ENCODE measurements at regions not wholly inside any gene's neighbourhood (a gene's known extent, or its start where the extent isn't known, plus 50 kb on each side); places are given as distances from the start of the nearest gene placed in this dataset.

DNA sequence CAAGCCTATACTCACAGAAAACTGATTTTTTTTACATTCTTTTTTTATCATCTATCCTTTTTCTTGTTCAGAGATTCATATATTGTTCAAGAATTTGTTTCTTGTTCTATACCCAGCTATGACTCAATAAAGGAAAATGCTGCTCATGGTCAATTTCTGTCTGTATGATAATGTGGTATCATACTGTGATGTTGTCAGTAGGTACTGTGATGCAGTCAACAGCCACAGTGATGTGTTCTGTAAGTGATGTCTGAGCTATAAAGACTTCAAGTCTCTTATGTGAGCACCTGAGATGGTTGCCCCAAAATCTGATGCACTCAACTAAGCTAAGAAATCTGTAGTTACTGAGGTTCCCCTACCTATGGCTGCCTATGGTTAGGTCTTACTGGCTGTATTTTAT lies 294.2 kb upstream of the GRIN3A start:
- ChIA-PET CTCF (no interaction called here), POLR2A (interaction anchor here (0.6 kb wide), 1 partner anchor 184 kb away, joined by 10 read pairs; no protein-coding TSS in a partner anchor)
- Mint-ChIP-seq H3K36me3 (ENCODE audit: low read depth) (no peaks in the 10 kb centered on the region), H3K4me1 (no peaks in the 10 kb centered on the region), H3K27ac (no peak overlapping the region), H3K4me3 (no peak overlapping the region), H3K27me3 (no peaks in the 10 kb centered on the region), H3K9me3 (ENCODE audit: low read depth) (no peaks in the 10 kb centered on the region)
- DNase-seq (no peak), ATAC-seq (no peak)
- intact Hi-C loops (cut with DNase I, micrococcal nuclease): no loop called here

DNA sequence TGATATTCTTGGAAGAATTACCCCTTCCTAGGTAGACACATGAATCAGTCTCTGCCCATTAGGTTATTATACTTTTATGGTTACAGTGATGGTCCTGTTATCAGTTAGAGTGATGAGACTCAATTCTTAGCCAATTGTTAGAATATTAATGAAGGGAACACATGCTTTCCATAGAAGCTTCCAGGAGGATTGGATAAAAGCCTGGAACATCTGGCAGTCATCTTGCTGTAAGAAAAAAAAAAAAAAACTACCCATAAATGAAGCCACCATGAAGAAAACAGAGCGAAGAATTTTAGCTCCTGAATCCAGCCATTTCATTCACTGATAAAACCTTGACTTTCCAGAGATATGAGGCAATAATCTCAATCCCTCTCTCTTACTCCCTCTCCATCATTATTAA lies 262.5 kb upstream of the GRIN3A start:
- no peaks in the 10 kb centered on the region for H3K36me3 Mint-ChIP-seq (ENCODE audit: low read depth)
- ATAC-seq (no peak), DNase-seq (no peak)
- no peak overlapping the region for H3K27ac Mint-ChIP-seq
- intact Hi-C loops (cut with DNase I, micrococcal nuclease): no loop called here
- CTCF ChIA-PET: interaction anchor here (0.7 kb wide), 1 partner anchor 150 kb away, joined by 3 read pairs; no protein-coding TSS in a partner anchor
- no peak overlapping the region for H3K4me3 Mint-ChIP-seq
- POLR2A ChIA-PET: no interaction called here
- H3K9me3 Mint-ChIP-seq (ENCODE audit: low read depth): no peaks in the 10 kb centered on the region
- H3K4me1 Mint-ChIP-seq: no peaks in the 10 kb centered on the region
- no peaks in the 10 kb centered on the region for H3K27me3 Mint-ChIP-seq

DNA sequence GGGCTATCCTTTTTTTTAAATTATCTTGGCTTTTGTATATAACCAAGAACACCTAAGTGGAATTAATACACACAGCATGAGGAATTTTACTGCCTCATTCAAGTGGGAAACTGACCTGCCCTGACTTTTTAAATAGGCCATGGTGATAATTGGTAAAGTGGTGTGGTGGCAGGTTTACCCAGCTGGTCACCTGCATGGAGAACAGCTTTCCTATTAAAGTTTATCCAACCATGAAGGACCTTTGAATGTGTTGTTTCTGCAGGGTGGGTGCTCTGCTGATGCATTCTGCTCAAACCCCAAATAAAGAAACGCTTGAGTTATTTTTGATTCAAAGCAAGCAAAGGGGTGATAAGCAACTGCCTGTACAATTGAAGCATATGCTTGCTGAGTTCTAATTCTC lies 261.0 kb upstream of the GRIN3A start:
- DNase-seq (no peak), ATAC-seq (no peak)
- intact Hi-C loops (cut with DNase I, micrococcal nuclease): no loop called here
- no peak overlapping the region for H3K27ac Mint-ChIP-seq
- no peak overlapping the region for H3K4me3 Mint-ChIP-seq
- no peaks in the 10 kb centered on the region for H3K9me3 Mint-ChIP-seq (ENCODE audit: low read depth)
- no peaks in the 10 kb centered on the region for H3K27me3 Mint-ChIP-seq
- POLR2A ChIA-PET: no interaction called here
- no peaks in the 10 kb centered on the region for H3K36me3 Mint-ChIP-seq (ENCODE audit: low read depth)
- CTCF ChIA-PET: no interaction called here
- no peaks in the 10 kb centered on the region for H3K4me1 Mint-ChIP-seq

DNA sequence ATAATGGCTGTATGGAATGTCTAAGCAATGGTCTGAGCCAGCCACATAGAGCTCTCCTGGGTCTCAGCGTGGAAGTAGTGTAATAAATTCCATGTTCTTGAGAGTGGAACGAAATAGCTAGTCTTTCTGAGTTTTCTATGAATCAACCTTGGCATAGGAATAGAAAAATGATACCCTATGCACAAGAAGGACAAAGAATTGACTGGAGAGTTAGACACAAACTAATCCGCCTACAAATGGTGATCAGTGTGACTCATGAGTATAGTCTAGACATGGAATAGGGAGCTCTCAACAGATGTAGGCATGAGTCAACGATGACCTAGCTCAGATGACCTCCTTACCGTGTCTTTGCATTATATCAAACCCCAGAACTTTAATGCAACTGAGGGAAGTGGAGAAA lies 256.8 kb upstream of the GRIN3A start:
- ATAC-seq (no peak), DNase-seq (no peak)
- ChIA-PET CTCF (no interaction called here), POLR2A (no interaction called here)
- H3K27me3 Mint-ChIP-seq: no peaks in the 10 kb centered on the region
- H3K9me3 Mint-ChIP-seq (ENCODE audit: low read depth): no peaks in the 10 kb centered on the region
- no peak overlapping the region for H3K4me3 Mint-ChIP-seq
- no peaks in the 10 kb centered on the region for H3K4me1 Mint-ChIP-seq
- no peak overlapping the region for H3K27ac Mint-ChIP-seq
- H3K36me3 Mint-ChIP-seq (ENCODE audit: low read depth): no peaks in the 10 kb centered on the region
- intact Hi-C loops (cut with DNase I, micrococcal nuclease): no loop called here

DNA sequence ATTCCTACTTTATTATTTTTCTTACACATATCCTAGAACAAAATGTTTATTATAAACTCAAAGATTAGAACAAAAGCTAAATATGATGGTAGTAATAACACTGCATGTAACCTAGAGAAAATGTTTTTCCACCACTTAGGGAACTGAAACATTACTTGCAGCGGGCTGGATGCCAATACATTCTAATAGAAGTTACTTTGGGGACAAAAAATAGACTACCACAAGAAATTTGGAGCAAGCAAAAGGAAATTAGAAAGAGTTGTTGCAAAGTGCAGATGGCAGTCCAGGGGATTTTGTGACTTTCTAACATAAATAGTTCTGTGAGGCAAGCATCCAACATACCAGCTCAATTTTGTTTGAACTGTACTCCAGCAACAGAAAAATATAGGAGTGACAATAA lies 255.3 kb upstream of the GRIN3A start:
- ATAC-seq (no peak), DNase-seq (no peak)
- Mint-ChIP-seq H3K27me3 (no peaks in the 10 kb centered on the region), H3K36me3 (ENCODE audit: low read depth) (no peaks in the 10 kb centered on the region), H3K4me1 (no peaks in the 10 kb centered on the region), H3K27ac (no peak overlapping the region), H3K9me3 (ENCODE audit: low read depth) (no peaks in the 10 kb centered on the region), H3K4me3 (no peak overlapping the region)
- intact Hi-C loops (cut with DNase I, micrococcal nuclease): no loop called here
- CTCF ChIA-PET: interaction anchor here (1.1 kb wide), 1 partner anchor 16 kb away, joined by 5 read pairs; no protein-coding TSS in a partner anchor
- POLR2A ChIA-PET: no interaction called here

DNA sequence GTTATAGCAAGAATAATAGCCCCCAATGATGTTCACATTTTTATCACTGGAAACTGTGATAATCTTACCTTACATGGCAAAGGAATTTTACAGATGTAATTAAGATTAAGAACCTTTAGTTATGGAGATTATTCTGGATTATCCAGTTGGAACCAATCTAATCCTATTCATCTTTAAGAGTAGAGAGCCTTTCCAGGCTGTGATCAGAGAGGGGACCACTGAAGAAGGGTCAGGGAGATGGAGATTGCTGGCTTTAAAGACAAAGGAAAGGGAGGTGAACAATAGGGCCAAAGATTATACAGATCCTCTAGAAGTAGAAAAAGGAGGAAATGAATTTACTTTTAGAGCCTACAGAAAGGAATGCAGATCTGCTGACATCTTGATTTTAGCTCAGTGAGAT lies 253.5 kb upstream of the GRIN3A start:
- Mint-ChIP-seq H3K9me3 (ENCODE audit: low read depth) (no peaks in the 10 kb centered on the region), H3K4me3 (no peak overlapping the region), H3K27me3 (no peaks in the 10 kb centered on the region), H3K36me3 (ENCODE audit: low read depth) (no peaks in the 10 kb centered on the region), H3K27ac (no peak overlapping the region), H3K4me1 (no peaks in the 10 kb centered on the region)
- ChIA-PET CTCF (no interaction called here), POLR2A (no interaction called here)
- ATAC-seq (no peak), DNase-seq (no peak)
- intact Hi-C loops (cut with DNase I, micrococcal nuclease): no loop called here

DNA sequence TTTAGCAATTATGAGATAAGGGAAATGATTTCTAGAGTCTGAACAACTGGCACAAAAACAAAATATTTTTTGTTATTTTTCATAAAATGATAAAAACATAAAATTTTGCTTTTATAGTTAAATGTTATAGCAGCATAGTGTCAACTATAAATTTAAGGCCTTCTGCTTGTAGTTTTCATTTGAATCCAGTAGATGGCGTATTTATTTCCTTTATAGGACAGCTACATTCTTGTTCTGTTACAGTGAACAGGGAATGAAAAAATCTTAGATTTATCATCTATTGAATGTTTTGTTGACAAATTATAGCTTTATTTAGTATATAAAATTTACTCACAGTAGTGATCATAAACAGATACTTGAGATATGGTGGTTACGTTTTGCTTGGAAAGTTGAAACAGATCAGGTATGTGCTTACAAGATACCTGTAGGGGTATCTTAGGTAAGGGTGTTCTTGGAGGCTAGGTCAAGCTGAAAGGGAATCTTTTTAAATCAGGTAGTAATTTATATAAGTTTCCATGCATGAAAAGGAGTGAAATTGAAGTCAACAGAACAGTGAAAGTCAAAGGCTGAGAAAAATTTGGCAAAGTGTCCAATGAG lies 239.3 kb upstream of the GRIN3A start:
- no peak overlapping the region for H3K4me3 Mint-ChIP-seq
- H3K4me1 Mint-ChIP-seq: no peaks in the 10 kb centered on the region
- no peaks in the 10 kb centered on the region for H3K9me3 Mint-ChIP-seq (ENCODE audit: low read depth)
- DNase-seq (no peak), ATAC-seq (no peak)
- ChIA-PET CTCF (interaction anchor here (1.0 to 1.2 kb wide), 4 partner anchors 11 to 75 kb away, joined by 3 to 5 read pairs (median 4); no protein-coding TSS in a partner anchor), POLR2A (interaction anchor here (0.7 kb wide), 1 partner anchor 806 kb away, joined by 4 read pairs; no protein-coding TSS in a partner anchor)
- no peaks in the 10 kb centered on the region for H3K27me3 Mint-ChIP-seq
- H3K27ac Mint-ChIP-seq: no peak overlapping the region
- intact Hi-C loops (cut with DNase I, micrococcal nuclease): loop anchor here in 1 of 2 experiments (5.0 kb wide), 1 partner anchor 375 kb away; no protein-coding TSS in a partner anchor
- no peaks in the 10 kb centered on the region for H3K36me3 Mint-ChIP-seq (ENCODE audit: low read depth)

DNA sequence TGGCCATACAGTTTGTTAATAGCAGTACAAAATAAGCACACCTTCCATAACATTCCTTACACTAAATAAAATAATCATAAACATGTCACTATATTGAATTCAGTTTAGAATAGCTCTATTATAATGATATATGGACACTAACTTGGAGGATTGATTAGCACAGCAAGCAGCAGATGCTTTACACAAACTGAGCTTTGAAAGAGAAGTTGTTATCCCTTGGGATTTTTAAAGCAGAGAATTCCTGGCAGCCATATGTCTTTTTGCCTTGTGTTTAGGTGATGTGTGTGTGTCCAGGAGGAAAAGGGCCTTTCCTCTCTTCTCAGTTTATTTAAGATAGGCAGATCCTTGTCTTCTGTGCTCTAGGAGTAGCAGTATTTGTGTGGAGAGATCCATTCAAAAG lies 232.2 kb upstream of the GRIN3A start:
- ChIA-PET CTCF (no interaction called here), POLR2A (no interaction called here)
- DNase-seq (no peak), ATAC-seq (no peak)
- intact Hi-C loops (cut with DNase I, micrococcal nuclease): no loop called here
- Mint-ChIP-seq H3K4me3 (no peak overlapping the region), H3K36me3 (ENCODE audit: low read depth) (no peaks in the 10 kb centered on the region), H3K27me3 (no peaks in the 10 kb centered on the region), H3K4me1 (no peaks in the 10 kb centered on the region), H3K9me3 (ENCODE audit: low read depth) (no peaks in the 10 kb centered on the region), H3K27ac (no peak overlapping the region)

DNA sequence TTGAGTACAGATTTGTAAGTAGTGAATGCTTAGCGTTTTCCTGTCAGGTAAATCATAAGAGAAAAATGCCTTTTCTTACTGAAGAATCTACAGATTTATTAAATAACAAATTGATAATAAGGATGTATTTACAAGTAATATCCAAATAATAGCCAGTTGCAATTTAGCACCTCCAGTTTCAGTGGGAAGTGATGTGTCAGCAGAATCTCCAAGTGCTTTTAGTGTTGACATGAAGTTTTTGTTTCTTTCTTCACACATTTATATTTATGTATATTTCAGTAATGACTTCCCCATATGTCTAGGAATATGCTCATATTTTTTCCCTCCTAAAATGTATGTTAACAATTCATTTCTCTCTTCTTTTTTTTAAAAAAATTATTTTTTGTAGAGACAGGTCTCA lies 229.9 kb upstream of the GRIN3A start:
- ChIA-PET CTCF (no interaction called here), POLR2A (no interaction called here)
- DNase-seq: no peak
- intact Hi-C loops (cut with DNase I, micrococcal nuclease): no loop called here
- Mint-ChIP-seq H3K9me3 (ENCODE audit: low read depth) (no peaks in the 10 kb centered on the region), H3K27me3 (no peaks in the 10 kb centered on the region), H3K4me1 (no peaks in the 10 kb centered on the region), H3K27ac (no peak overlapping the region), H3K4me3 (no peak overlapping the region), H3K36me3 (ENCODE audit: low read depth) (no peaks in the 10 kb centered on the region)
- ATAC-seq: no peak

DNA sequence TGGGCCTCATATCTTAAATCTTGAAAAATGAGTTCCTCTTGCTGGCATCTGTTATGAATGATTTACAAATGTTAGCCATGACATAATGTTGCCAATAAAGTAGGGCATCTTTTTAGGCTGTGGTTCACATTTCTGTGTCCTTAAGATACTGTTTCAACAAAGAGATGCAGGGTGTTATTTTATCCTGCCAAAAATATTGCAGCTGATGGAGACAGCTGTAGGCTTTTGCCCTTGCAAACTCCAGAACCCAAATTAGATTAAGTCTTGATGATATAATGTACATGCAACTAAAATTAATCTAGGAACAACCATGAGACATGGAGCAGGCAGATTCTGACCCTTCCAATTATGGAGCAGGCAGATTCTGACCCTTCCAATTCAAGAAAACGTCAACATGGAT lies 228.2 kb upstream of the GRIN3A start:
- DNase-seq: no peak
- H3K9me3 Mint-ChIP-seq (ENCODE audit: low read depth): no peaks in the 10 kb centered on the region
- ChIA-PET CTCF (no interaction called here), POLR2A (no interaction called here)
- H3K27ac Mint-ChIP-seq: no peak overlapping the region
- no peaks in the 10 kb centered on the region for H3K36me3 Mint-ChIP-seq (ENCODE audit: low read depth)
- intact Hi-C loops (cut with DNase I, micrococcal nuclease): no loop called here
- H3K27me3 Mint-ChIP-seq: no peaks in the 10 kb centered on the region
- H3K4me3 Mint-ChIP-seq: no peak overlapping the region
- no peaks in the 10 kb centered on the region for H3K4me1 Mint-ChIP-seq
- no peak for ATAC-seq

DNA sequence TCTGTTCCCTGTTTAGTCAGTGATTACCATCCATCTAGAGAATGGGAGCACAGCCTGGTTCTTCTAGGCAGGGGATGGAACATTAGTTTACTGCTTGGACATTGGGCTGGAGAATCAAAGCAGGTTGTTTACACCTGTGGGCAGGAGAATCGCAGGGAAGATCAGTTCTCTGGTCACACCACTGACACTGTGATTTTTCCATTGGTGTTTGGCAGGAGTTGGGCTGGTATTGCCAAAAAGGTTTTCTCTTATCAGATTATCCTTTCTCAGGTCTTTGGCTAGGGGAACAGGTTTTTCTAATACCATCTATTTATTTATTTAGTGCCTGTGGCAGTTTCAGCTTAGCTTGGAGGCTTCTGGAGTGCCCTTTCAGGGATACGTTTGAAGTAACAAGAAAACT lies 219.3 kb upstream of the GRIN3A start:
- ATAC-seq: no peak
- DNase-seq: no peak
- ChIA-PET POLR2A (no interaction called here), CTCF (no interaction called here)
- H3K4me1 Mint-ChIP-seq: no peaks in the 10 kb centered on the region
- no peaks in the 10 kb centered on the region for H3K9me3 Mint-ChIP-seq (ENCODE audit: low read depth)
- H3K27me3 Mint-ChIP-seq: no peaks in the 10 kb centered on the region
- H3K4me3 Mint-ChIP-seq: no peak overlapping the region
- H3K27ac Mint-ChIP-seq: no peak overlapping the region
- intact Hi-C loops (cut with DNase I, micrococcal nuclease): no loop called here
- H3K36me3 Mint-ChIP-seq (ENCODE audit: low read depth): no peaks in the 10 kb centered on the region

DNA sequence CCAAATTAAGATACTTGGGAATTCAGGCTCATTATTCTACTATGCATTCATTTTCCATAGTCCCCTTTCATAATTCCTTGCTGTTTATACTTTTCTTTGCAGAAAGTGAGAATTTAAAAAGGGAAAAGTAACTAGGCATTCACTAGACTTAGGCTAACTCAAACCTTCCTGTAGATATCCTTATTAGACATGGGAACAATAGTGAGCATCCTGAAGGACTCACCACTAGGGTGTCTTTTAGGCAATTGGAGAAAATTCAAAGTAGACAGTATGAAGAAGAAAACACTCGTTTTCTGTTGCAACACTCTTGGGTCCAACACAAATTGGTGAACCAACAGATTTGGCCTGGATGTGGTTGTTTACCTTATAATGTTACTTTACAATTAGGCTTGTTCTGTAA lies 213.2 kb upstream of the GRIN3A start:
- CTCF ChIA-PET: no interaction called here
- Mint-ChIP-seq H3K4me1 (no peaks in the 10 kb centered on the region), H3K27ac (no peak overlapping the region), H3K27me3 (no peaks in the 10 kb centered on the region), H3K9me3 (ENCODE audit: low read depth) (peaks cover 6% of the 10 kb centered on the region), H3K36me3 (ENCODE audit: low read depth) (no peaks in the 10 kb centered on the region), H3K4me3 (no peak overlapping the region)
- DNase-seq (no peak), ATAC-seq (no peak)
- POLR2A ChIA-PET: no interaction called here
- intact Hi-C loops (cut with DNase I, micrococcal nuclease): no loop called here

DNA sequence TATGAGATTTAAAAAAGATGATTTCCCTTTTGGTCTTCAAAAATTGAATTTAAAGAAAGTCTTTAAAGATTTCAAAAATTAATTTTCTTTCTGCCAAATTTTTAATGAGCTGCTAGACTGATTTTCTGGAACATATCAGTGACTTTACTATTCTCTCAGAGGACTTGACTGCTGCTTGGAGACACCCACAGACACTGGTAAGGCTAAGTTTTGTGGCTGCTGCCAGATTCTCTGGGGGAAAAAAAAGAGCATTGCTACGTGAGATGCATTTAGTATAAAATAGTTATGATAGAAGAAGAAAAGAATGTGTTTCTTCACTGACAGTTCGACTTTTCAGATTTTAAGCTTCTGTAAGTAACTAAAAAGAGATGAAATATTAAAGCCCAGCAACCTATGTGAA lies 193.3 kb upstream of the GRIN3A start:
- ChIA-PET CTCF (no interaction called here), POLR2A (no interaction called here)
- intact Hi-C loops (cut with DNase I, micrococcal nuclease): no loop called here
- DNase-seq (no peak), ATAC-seq (no peak)
- Mint-ChIP-seq H3K36me3 (ENCODE audit: low read depth) (no peaks in the 10 kb centered on the region), H3K27ac (no peak overlapping the region), H3K27me3 (no peaks in the 10 kb centered on the region), H3K4me3 (no peak overlapping the region), H3K9me3 (ENCODE audit: low read depth) (no peaks in the 10 kb centered on the region), H3K4me1 (no peaks in the 10 kb centered on the region)
